Hepatocyte (in vitro differentiated cells): ENCODE measurements at regions not wholly inside any gene's neighbourhood (a gene's known extent, or its start where the extent isn't known, plus 50 kb on each side); places are given as distances from the start of the nearest gene placed in this dataset.

Experiments
- DNase-seq: peaks from one replicate; pipeline ENCODE4 v3.0.0-alpha.2; 2016; ENCODE audit warnings: low spot score
- H2AFZ ChIP-seq: fragments of 200-600 bp; sonication (generic); 2 replicates; pipeline ENCODE4 v1.6.0; 2016; ENCODE audit warnings: antibody characterized with exemption, mild to moderate bottlenecking
- H3K27ac ChIP-seq: fragments of 200-600 bp; sonication (generic); 2 replicates; pipeline ENCODE4 v1.5.1; 2016; ENCODE audit warnings: mild to moderate bottlenecking
- H3K27me3 ChIP-seq: fragments of 200-600 bp; sonication (generic); 2 replicates; pipeline ENCODE4 v1.6.1; 2016
- H3K36me3 ChIP-seq: fragments of 200-600 bp; sonication (generic); replicated peaks from 2 replicates; pipeline ENCODE4 v1.5.1; 2016; ENCODE audit warnings: low read depth; ENCODE audit not compliant: insufficient read depth
- H3K4me1 ChIP-seq: fragments of 200-600 bp; sonication (generic); 2 replicates; pipeline ENCODE4 v1.5.1; 2016; ENCODE audit warnings: mild to moderate bottlenecking, moderate library complexity; ENCODE audit not compliant: insufficient read depth
- H3K4me2 ChIP-seq: fragments of 200-600 bp; sonication (generic); 2 replicates; pipeline ENCODE4 v1.6.0; 2016
- H3K4me3 ChIP-seq: fragments of 200-600 bp; sonication (generic); 2 replicates; pipeline ENCODE4 v1.5.1; 2016; ENCODE audit warnings: mild to moderate bottlenecking
- H3K79me2 ChIP-seq: fragments of 200-600 bp; sonication (generic); 2 replicates; pipeline ENCODE4 v1.6.0; 2017; ENCODE audit warnings: mild to moderate bottlenecking
- H3K9me2 ChIP-seq: fragments of 200-600 bp; sonication (generic); replicated peaks from 2 replicates; pipeline ENCODE4 v1.6.0; 2017; ENCODE audit warnings: mild to moderate bottlenecking; ENCODE audit not compliant: insufficient read depth
- H3K9me3 ChIP-seq: fragments of 200-600 bp; sonication (generic); 2 replicates; pipeline ENCODE4 v1.5.1; 2016; ENCODE audit warnings: low read depth, mild to moderate bottlenecking
- H4K20me1 ChIP-seq: fragments of 200-600 bp; sonication (generic); 2 replicates; pipeline ENCODE4 v1.6.0; 2016; ENCODE audit warnings: mild to moderate bottlenecking; ENCODE audit not compliant: insufficient read depth, poor library complexity, severe bottlenecking
- EZH2 ChIP-seq: fragments of 200-600 bp; sonication (generic); IDR thresholded peaks from 2 replicates; pipeline ENCODE4 v1.6.1; 2016; ENCODE audit warnings: antibody characterized with exemption, mild to moderate bottlenecking, borderline replicate concordance
- EZH2phosphoT487 ChIP-seq: fragments of 200-600 bp; sonication (generic); IDR thresholded peaks from one replicate; pipeline ENCODE4 v1.6.1; 2018; ENCODE audit warnings: antibody characterized with exemption, mild to moderate bottlenecking, low read depth, moderate library complexity; ENCODE audit not compliant: unreplicated experiment, severe bottlenecking
- WGBS: methylation state at CpG from one replicate; pipeline ENCODE4 v1.1.6; 2016; ENCODE audit warnings: low lambda C conversion rate; ENCODE audit errors: missing lambda C conversion rate; 5-methylcytosine and 5-hydroxymethylcytosine counted together
- TF ChIP-seq, protein P1 (sequence below): fragments of 200-600 bp; sonication (generic); IDR thresholded peaks from 2 replicates; pipeline ENCODE4 v1.5.1; 2016; ENCODE audit warnings: antibody characterized with exemption, mild to moderate bottlenecking; ENCODE audit not compliant: poor library complexity

DNA sequence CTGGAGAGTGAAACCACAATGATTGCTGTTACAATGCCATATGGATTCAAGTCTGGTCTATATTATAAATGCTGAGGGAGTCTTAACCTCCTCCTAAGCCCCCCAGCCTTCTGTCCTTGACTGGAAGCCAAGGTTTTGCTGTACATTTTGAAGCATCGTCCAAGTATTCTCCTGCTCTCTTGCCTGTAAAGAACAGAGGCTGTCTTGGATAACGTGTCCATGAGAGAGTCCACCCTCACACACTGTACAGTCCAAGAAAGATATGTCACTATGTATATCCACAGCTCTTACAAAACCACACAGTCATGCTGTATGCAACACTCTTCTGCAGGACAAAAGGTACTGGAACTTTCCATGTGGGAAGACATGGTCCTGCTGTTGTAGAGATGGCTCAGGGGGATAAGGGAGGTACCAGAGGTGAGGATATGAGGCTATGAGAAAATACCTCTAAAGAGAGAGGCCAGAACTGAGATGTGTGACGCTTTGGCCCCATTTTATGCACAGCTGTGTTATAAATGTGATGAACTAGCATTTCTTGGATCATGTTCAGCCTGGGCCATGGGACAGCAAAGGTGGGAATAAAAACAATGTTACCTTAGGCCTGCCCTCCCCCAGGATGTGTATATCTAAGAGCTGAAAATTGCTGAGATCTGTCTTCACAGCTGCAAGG, 678.6 kb downstream of the IQCM start:
- no peaks in the 10 kb centered on the region for H3K9me2 ChIP-seq
- 84% methylated on average over 3 of the region's 3 CpGs for WGBS
- no peak overlapping the region for H3K4me3 ChIP-seq
- no peaks in the 10 kb centered on the region for H3K9me3 ChIP-seq
- TF ChIP-seq EZH2phosphoT487: no peak
- TF ChIP-seq EZH2: no peak
- TF ChIP-seq, protein P1, sequence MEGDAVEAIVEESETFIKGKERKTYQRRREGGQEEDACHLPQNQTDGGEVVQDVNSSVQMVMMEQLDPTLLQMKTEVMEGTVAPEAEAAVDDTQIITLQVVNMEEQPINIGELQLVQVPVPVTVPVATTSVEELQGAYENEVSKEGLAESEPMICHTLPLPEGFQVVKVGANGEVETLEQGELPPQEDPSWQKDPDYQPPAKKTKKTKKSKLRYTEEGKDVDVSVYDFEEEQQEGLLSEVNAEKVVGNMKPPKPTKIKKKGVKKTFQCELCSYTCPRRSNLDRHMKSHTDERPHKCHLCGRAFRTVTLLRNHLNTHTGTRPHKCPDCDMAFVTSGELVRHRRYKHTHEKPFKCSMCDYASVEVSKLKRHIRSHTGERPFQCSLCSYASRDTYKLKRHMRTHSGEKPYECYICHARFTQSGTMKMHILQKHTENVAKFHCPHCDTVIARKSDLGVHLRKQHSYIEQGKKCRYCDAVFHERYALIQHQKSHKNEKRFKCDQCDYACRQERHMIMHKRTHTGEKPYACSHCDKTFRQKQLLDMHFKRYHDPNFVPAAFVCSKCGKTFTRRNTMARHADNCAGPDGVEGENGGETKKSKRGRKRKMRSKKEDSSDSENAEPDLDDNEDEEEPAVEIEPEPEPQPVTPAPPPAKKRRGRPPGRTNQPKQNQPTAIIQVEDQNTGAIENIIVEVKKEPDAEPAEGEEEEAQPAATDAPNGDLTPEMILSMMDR: no peak
- no peaks in the 10 kb centered on the region for H3K36me3 ChIP-seq
- no peaks in the 10 kb centered on the region for H3K79me2 ChIP-seq
- DNase-seq: no peak
- no peak overlapping the region for H2AFZ ChIP-seq
- no peak overlapping the region for H3K4me2 ChIP-seq
- no peak overlapping the region for H3K27ac ChIP-seq
- no peaks in the 10 kb centered on the region for H3K27me3 ChIP-seq
- no peaks in the 10 kb centered on the region for H4K20me1 ChIP-seq
- H3K4me1 ChIP-seq: no peaks in the 10 kb centered on the region

DNA sequence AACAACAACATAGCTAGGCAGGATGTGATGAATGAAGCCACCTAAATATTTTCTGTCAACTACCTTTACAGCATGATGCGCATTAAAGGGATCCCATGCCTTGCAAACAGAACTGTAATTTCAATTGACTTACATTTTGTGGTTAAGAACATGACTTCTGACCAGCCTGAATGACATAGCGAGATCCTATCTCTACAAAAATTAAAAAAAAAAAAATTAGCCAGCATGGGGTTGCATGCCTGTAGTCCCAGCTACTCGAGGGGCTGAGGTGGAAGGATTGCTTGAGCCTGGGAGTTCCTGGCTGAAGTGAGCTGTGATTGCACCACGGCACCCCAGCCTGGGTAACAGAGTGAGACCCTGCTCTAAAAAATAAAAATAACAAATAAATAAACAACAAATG, 680.6 kb downstream of the IQCM start:
- Histone ChIP-seq H3K79me2 (no peaks in the 10 kb centered on the region), H3K4me3 (no peak overlapping the region), H3K4me2 (no peak overlapping the region), H3K9me3 (no peaks in the 10 kb centered on the region), H3K27me3 (no peaks in the 10 kb centered on the region), H3K36me3 (no peaks in the 10 kb centered on the region), H2AFZ (no peak overlapping the region), H3K4me1 (no peaks in the 10 kb centered on the region), H3K9me2 (no peaks in the 10 kb centered on the region), H4K20me1 (no peaks in the 10 kb centered on the region), H3K27ac (no peak overlapping the region)
- TF ChIP-seq EZH2: no peak
- TF ChIP-seq, protein P1: no peak
- TF ChIP-seq EZH2phosphoT487: no peak
- WGBS: 82% methylated on average over 4 of the region's 4 CpGs
- DNase-seq: no peak

DNA sequence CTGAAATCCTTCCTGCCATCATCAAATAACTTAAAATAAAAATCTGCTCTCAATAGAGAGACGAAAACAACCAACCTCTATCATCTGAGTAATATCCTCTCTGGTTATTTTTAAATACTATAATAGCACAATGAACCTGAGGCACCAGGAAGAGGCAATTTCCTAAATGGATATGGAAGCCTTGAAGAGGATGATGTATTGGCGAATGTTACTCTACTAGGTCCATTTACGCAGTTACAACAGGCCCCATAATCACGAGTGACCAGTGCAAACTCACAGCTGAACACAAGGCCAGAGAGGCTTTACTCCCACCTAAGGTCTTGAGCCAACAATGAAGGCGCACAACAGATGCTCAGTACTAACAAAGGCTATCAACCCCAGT, 678.8 kb upstream of the NR3C2 start:
- Histone ChIP-seq H3K27me3 (no peaks in the 10 kb centered on the region), H3K36me3 (no peaks in the 10 kb centered on the region), H3K9me2 (no peaks in the 10 kb centered on the region), H3K4me3 (no peak overlapping the region), H3K4me1 (no peaks in the 10 kb centered on the region), H3K79me2 (no peaks in the 10 kb centered on the region), H3K4me2 (no peak overlapping the region), H3K9me3 (no peaks in the 10 kb centered on the region), H3K27ac (no peak overlapping the region), H4K20me1 (no peaks in the 10 kb centered on the region), H2AFZ (no peak overlapping the region)
- WGBS: 94% methylated on average over 5 of the region's 5 CpGs
- TF ChIP-seq EZH2phosphoT487: no peak
- no peak for TF ChIP-seq EZH2
- TF ChIP-seq, protein P1: no peak
- DNase-seq: no peak
